Rectal smooth muscle tissue (tissue), 1 donor: ENCODE measurements at regions not wholly inside any gene's neighbourhood (a gene's known extent, or its start where the extent isn't known, plus 50 kb on each side); places are given as distances from the start of the nearest gene placed in this dataset.

Source experiments
- H3K27ac ChIP-seq: one replicate; pipeline ENCODE4 v1.7.0; 2013; ENCODE audit warnings: low read depth, low read length, inconsistent platforms
- H3K27me3 ChIP-seq: one replicate; pipeline ENCODE4 v1.7.0; 2013; ENCODE audit warnings: low read length; ENCODE audit not compliant: control insufficient read depth, insufficient read depth
- H3K36me3 ChIP-seq: one replicate; pipeline ENCODE4 v1.7.0; 2013; ENCODE audit warnings: low read length; ENCODE audit not compliant: control insufficient read depth, insufficient read depth
- H3K4me1 ChIP-seq: one replicate; pipeline ENCODE4 v1.7.0; 2013; ENCODE audit warnings: low read length; ENCODE audit not compliant: control insufficient read depth, insufficient read depth
- H3K4me3 ChIP-seq: one replicate; pipeline ENCODE4 v1.7.0; 2013; ENCODE audit warnings: low read length
- H3K9ac ChIP-seq: one replicate; pipeline ENCODE4 v1.7.0; 2013; ENCODE audit warnings: low read length

DNA sequence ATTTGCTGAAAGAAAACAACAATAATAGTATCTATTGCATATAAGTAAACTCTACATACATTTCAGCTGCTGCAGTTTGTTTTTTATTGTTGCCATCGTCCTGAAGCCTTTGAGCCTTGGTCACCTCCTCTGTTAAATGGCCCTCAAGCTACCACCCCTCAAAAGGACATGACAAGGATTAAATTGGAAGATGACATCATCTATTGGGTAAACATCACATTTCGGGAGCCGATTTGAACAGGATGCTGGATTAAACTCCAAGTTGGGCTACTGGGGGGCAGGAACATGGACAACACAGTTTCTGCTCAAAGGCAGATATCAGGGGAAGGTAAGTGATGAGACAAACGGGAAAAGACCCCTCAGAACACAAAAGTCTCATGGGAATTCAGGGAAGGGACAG is 92.3 kb upstream of the ATP2B2 start:
- Histone ChIP-seq H3K36me3 (no peaks in the 10 kb centered on the region), H3K4me3 (no peak overlapping the region), H3K27ac (no peak overlapping the region), H3K27me3 (no peaks in the 10 kb centered on the region), H3K9ac (no peak overlapping the region), H3K4me1 (no peaks in the 10 kb centered on the region)

DNA sequence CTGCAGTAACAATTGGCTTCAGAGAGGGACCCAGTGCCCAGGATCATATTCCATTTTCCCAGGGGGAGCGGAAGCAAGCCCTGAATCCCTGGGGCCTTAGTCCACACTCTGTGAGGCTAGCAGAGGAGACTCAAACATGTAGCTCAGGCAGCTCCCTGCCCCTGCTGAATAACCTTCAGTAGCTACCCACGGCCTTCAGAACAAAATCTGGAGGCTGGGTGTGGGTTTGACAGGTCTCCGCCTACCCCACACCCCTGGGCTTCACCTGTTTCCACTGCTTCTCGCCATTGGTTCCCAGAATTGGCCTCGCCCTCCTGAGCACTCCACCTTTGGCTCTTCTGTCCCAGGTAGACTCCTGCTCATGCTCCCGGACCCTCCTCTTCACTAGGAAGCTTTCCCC is 93.6 kb upstream of the ATP2B2 start:
- H3K27ac ChIP-seq = no peak overlapping the region
- H3K27me3 ChIP-seq = no peaks in the 10 kb centered on the region
- no peaks in the 10 kb centered on the region for H3K4me1 ChIP-seq
- no peak overlapping the region for H3K4me3 ChIP-seq
- no peak overlapping the region for H3K9ac ChIP-seq
- no peaks in the 10 kb centered on the region for H3K36me3 ChIP-seq

DNA sequence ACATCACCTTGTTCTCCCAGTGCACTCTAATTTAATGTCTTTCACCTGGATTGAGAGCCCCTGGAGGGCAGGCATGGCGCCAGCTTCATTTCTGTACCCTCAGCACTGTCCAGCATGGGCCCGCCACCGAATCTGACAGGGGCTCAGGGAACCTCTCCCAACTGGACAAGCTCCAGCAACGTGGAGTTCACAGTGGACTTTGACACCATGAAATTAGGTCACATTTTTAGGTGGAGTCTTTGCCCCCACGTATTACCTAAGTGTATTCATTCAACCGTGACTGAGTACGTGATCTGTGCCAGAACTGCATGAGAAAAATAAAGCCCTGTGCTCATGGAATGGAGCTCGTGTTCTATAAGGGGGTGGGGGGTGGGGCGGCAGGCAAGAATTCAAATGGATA is 94.1 kb upstream of the ATP2B2 start:
- H3K27me3 ChIP-seq = no peaks in the 10 kb centered on the region
- H3K36me3 ChIP-seq = no peaks in the 10 kb centered on the region
- no peak overlapping the region for H3K27ac ChIP-seq
- no peak overlapping the region for H3K9ac ChIP-seq
- no peaks in the 10 kb centered on the region for H3K4me1 ChIP-seq
- no peak overlapping the region for H3K4me3 ChIP-seq

DNA sequence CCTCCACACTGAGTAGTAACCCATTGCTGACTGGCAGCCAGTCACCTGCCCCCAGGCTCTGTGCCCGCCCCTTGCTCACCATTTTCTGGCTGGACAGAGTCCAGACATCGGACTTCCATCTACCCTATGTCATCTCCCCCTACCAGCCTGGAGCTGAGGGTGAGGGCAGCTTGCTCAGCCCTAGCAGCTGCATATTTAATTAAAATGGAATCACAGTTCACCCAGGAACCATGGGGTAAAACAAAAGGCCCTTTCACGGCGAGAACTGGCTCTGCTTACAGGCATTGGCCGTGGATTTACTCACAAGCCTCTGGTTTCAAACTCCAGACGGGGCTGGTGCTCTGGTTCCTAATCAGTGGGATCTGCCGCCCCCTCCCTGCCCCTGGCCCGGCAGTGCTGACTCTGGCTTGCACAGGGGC is 94.9 kb upstream of the ATP2B2 start:
- no peaks in the 10 kb centered on the region for H3K27me3 ChIP-seq
- H3K27ac ChIP-seq = no peak overlapping the region
- H3K4me1 ChIP-seq = no peaks in the 10 kb centered on the region
- H3K9ac ChIP-seq = no peak overlapping the region
- H3K4me3 ChIP-seq = no peak overlapping the region
- H3K36me3 ChIP-seq = no peaks in the 10 kb centered on the region

DNA sequence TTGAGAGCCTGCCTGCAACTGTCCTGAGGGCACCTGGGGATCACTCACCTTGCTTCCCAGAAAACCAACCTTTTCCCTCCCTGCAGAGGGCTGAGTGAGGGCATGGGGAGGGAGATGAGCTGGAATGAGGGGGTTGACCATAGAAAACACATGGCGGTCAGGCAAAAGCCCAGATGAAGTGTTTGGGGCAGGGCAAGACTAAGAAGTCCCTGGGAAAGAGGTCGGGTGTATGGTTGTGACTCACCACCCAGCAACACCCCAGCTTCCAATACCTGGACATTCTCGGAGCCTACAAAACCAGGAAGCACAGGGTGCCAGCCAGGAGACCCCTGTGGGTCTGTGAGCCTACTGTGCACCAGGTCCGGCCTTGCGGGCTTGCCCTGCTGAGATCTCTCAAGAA is 95.3 kb upstream of the ATP2B2 start:
- Histone ChIP-seq H3K27ac (no peak overlapping the region), H3K27me3 (no peaks in the 10 kb centered on the region), H3K4me3 (no peak overlapping the region), H3K4me1 (no peaks in the 10 kb centered on the region), H3K9ac (no peak overlapping the region), H3K36me3 (no peaks in the 10 kb centered on the region)

DNA sequence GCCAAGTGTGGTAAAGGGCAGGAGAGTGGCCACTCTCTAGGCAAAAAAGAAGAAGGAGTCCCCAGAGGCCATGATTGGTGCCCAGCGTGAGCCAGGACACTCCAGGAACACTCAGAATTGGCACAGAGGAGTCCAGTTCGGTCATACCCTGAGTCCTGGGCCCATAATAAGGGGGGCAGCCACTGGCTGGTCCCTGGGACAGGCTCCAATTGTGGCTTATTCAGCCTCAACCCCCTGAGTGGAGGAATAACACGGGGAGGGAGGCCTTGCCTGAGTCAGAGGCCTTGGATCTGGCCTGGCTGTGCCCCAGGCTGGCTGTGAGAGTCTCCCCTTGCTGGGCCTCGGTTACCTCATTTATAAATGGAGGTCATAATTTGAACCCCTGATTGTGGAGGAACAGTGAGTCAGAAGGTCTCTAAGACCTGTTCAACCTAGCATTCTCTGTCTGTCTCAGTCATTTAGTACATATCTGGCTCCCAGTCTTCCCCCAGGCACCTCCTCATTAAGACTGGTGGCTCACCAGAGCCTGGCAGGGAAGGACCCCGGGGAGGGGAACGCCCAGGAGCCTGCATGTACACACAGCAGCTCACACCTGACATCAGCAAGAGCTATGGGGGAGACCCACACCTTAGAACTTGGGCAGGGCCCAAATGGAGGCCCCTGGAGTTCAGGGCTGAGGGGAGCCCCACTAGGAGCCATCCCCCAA is 95.9 kb upstream of the ATP2B2 start:
- Histone ChIP-seq H3K9ac (no peak overlapping the region), H3K36me3 (no peaks in the 10 kb centered on the region), H3K4me3 (no peak overlapping the region), H3K4me1 (no peaks in the 10 kb centered on the region), H3K27ac (no peak overlapping the region), H3K27me3 (no peaks in the 10 kb centered on the region)

DNA sequence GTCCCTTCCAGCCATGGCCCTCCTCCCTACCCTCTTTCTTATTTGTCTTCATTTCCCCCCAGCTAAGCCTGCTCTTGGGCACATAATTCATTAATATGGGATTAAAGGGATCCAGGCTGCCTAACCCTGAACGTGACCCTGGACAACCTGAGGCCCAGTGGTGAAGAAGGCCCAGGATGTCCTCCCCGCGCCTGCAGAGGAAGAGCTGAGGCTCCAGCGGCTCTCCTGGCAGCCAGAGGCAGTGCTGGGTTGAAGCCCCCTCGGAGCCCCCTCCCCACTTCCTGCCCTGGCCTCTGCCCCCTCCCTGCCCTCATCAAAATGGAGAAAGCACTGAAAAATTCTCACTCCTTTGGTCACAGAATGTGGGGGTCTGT is 96.5 kb upstream of the ATP2B2 start:
- H3K4me3 ChIP-seq = no peak overlapping the region
- H3K4me1 ChIP-seq = no peaks in the 10 kb centered on the region
- H3K9ac ChIP-seq = no peak overlapping the region
- no peaks in the 10 kb centered on the region for H3K36me3 ChIP-seq
- no peaks in the 10 kb centered on the region for H3K27me3 ChIP-seq
- H3K27ac ChIP-seq = no peak overlapping the region

DNA sequence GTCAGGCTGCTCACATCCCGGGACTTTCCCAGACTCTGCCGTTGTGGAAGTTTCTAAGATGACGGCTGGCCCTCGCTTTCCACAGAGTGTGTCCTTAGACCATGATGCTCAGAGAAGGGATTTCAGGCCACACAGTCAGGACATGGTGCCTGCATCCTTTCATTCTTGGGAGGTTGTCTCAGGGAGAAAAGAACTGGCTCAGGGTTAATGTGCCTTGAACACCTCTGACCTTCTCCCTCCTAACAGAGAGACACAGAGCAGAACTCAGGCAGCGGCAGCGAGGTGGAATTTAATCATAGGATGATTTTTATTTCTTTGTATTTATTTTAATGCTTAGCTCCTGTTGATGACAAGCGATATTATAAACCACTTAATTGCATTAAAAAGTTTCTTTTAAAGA is 96.9 kb upstream of the ATP2B2 start:
- Histone ChIP-seq H3K9ac (no peak overlapping the region), H3K36me3 (no peaks in the 10 kb centered on the region), H3K4me1 (no peaks in the 10 kb centered on the region), H3K27ac (no peak overlapping the region), H3K4me3 (no peak overlapping the region), H3K27me3 (no peaks in the 10 kb centered on the region)

DNA sequence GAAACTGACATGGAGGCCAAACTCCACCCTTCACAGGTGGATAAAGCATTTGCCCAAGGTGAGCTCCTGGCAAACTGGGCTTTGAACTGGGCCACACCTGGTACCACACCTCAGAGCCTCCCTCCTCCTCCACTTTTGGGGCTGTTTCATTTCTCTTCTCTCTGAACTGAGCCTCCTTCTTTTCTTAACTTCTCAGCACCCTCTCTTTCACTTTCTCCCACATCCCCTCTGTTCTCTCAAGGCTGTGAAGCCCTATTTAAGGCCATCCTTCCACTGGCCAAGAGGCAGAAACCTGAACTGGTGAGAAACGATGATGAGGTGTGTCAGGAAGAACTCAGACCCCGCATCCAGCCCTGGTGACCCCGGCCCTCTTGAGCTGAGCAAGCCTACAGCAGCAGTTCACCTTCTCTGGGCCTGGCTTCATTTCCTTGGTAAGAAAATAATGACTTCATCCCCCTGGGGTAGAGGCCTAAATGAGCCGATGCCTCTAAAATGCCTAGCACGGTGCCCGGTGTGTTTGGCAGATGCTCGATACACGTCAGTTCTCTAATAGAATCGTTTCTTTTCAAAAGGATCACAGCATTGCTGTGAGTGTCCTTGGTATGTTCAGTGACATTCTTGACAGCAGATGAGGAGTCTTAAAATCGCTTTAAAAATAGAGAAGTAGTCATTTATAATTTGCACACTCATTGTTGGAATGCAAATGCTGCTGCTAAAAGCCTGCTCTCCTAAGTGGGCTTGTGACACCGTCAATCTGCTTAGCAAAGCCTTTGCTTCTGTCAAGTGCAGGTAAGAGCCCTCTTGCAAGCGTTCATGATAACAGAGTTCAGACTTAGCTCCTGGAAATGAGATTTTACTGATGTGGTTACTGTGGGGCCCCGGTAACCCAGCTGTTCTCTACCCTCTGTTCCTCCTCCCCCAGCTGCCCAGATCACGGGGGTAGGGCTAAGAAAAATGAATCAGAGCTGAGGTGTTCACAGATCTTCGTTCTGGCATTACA is 97.7 kb upstream of the ATP2B2 start:
- Histone ChIP-seq H3K36me3 (no peaks in the 10 kb centered on the region), H3K9ac (no peak overlapping the region), H3K27ac (no peak overlapping the region), H3K27me3 (no peaks in the 10 kb centered on the region), H3K4me1 (no peaks in the 10 kb centered on the region), H3K4me3 (no peak overlapping the region)

DNA sequence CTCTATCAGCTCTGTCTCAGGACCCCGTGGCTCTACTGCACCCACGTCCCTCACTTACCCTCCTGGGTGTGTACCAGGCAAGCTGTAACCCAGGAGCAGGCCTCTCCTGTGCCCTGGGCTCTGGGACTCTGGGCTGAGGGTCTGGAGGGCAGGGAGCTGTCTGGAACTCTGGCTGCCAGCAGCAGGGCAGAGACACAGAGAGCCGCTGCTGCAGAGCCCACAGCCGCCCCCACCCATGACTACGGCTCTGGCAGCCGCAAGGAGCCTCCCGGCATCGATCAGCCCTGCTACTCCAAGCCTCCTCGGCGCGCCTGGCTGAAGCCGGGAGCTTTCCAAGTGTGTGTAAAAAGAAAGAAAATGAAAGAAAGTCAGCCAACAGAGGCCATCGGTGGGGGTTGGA is 103.7 kb upstream of the ATP2B2 start:
- Histone ChIP-seq H3K4me3 (no peak overlapping the region), H3K27ac (no peak overlapping the region), H3K4me1 (no peaks in the 10 kb centered on the region), H3K36me3 (no peaks in the 10 kb centered on the region), H3K9ac (no peak overlapping the region), H3K27me3 (no peaks in the 10 kb centered on the region)

DNA sequence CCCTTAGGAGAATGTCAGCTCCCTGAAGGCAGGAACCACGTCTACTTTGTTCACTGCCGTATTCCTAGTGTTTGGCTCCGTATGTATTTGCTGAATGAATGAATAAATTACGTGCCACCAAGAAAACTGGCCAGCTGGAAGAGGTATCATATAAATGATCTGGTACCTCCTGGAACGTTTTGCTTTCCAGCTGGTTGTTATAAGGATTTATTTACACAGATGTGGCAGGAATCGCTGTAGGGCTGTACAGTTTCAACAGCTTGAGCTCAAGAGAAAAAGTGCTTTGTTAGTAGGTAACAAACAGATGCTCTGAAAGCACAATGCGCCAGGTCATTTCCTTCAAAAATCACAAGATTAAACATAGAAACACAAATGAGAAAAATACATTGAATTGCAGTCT is 108.8 kb upstream of the ATP2B2 start:
- H3K4me1 ChIP-seq = no peaks in the 10 kb centered on the region
- no peak overlapping the region for H3K27ac ChIP-seq
- no peak overlapping the region for H3K9ac ChIP-seq
- no peaks in the 10 kb centered on the region for H3K27me3 ChIP-seq
- H3K36me3 ChIP-seq = no peaks in the 10 kb centered on the region
- no peak overlapping the region for H3K4me3 ChIP-seq

DNA sequence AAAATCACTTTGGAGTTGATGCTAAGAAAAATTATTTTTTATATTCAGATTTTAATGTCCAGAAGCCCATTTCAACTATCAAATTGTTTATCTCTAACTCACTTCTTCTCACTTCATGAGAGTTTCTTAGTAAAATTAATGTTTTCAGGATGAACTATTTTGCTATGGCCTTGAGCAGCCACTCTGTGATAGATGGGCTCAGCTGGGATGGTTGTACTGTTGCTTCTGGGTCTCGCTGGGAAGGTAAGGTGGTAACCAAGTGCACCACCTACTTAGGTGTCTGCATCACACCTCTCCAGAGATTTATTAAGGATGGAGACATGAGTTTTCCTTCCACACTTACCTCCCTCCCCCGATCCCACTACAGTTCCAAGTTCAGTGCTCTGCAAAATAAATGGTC is 110.3 kb upstream of the ATP2B2 start:
- Histone ChIP-seq H3K9ac (no peak overlapping the region), H3K4me3 (no peak overlapping the region), H3K36me3 (no peaks in the 10 kb centered on the region), H3K27ac (no peak overlapping the region), H3K27me3 (no peaks in the 10 kb centered on the region), H3K4me1 (no peaks in the 10 kb centered on the region)

DNA sequence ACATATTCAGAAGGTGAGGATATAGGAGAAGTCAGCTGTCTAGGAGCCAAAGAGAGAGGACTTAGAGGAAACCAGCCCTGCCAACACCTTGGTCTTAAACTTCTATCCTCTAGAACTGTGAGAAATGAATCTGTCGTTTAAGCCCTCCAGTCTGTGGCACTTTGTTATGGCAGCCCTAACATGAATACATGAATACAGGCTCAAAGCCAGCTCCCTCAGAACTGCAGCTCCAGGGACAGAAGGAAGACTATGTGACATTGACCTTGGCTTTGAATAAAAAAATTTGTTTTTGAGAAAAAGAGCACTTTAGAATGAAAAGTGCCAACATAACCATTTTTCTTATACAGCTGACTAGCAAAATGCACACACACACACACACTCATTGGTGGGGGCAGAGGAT is 110.9 kb upstream of the ATP2B2 start:
- H3K4me1 ChIP-seq = no peaks in the 10 kb centered on the region
- no peak overlapping the region for H3K4me3 ChIP-seq
- H3K27me3 ChIP-seq = no peaks in the 10 kb centered on the region
- H3K27ac ChIP-seq = no peak overlapping the region
- no peak overlapping the region for H3K9ac ChIP-seq
- H3K36me3 ChIP-seq = no peaks in the 10 kb centered on the region
